ENCODE measurements at regions not wholly inside any gene's neighbourhood (a gene's known extent, or its start where the extent isn't known, plus 50 kb on each side); places are given as distances from the start of the nearest gene placed in this dataset.
A peak's percentile ranks its signal among the peaks of the same experiment; 100 is the strongest.

GRCh38 chr3:167188592-167188991 lies 191.5 kb downstream of the ZBBX start:
- no peak for DNase-seq

GRCh38 chr3:167187221-167187620 lies 192.9 kb downstream of the ZBBX start:
- no peak for DNase-seq

- DNase-seq = no peak
Observed at GRCh38 chr3:167184511-167184910, 195.6 kb downstream of the ZBBX start.

GRCh38 chr3:167172377-167172776 lies 207.7 kb downstream of the ZBBX start:
- no peak for DNase-seq

GRCh38 chr3:167167491-167167890 lies 212.6 kb downstream of the ZBBX start:
- no peak for DNase-seq

- DNase-seq = no peak
Observed at GRCh38 chr3:167166594-167167253, 213.4 kb downstream of the ZBBX start.

- peak; percentile 68 for DNase-seq
Observed at GRCh38 chr3:167166012-167166411, 214.1 kb downstream of the ZBBX start.

GRCh38 chr3:167163580-167163979 lies 216.5 kb downstream of the ZBBX start:
- DNase-seq = no peak

GRCh38 chr3:167162083-167162482 lies 218.0 kb downstream of the ZBBX start:
- DNase-seq = no peak

- no peak for DNase-seq
Observed at GRCh38 chr3:167160781-167161180, 219.3 kb downstream of the ZBBX start.

- DNase-seq = no peak
Observed at GRCh38 chr3:167151636-167152035, 228.5 kb downstream of the ZBBX start.

GRCh38 chr3:167148136-167148535 lies 232.0 kb downstream of the ZBBX start:
- DNase-seq = no peak

GRCh38 chr3:167146911-167147310 lies 233.2 kb downstream of the ZBBX start:
- DNase-seq = no peak

- no peak for DNase-seq
Observed at GRCh38 chr3:167125612-167126407, 254.3 kb downstream of the ZBBX start.

GRCh38 chr3:167120828-167121227 lies 259.3 kb downstream of the ZBBX start:
- no peak for DNase-seq

- no peak for DNase-seq
Observed at GRCh38 chr3:167116120-167116922, 263.8 kb downstream of the ZBBX start.

- DNase-seq = no peak
Observed at GRCh38 chr3:167115331-167115934, 264.7 kb downstream of the ZBBX start.

- no peak for DNase-seq
Observed at GRCh38 chr3:167114619-167115018, 265.5 kb downstream of the ZBBX start.

GRCh38 chr3:167113035-167113830 lies 266.9 kb downstream of the ZBBX start:
- DNase-seq = no peak

GRCh38 chr3:167110901-167111300 lies 269.2 kb downstream of the ZBBX start:
- peak; percentile 59 for DNase-seq

- no peak for DNase-seq
Observed at GRCh38 chr3:167109746-167110145, 270.4 kb downstream of the ZBBX start.

GRCh38 chr3:167106456-167106855 lies 273.6 kb downstream of the ZBBX start:
- DNase-seq = no peak
